HL-60/S4 treated with retinoic acid at 250 ng/mL for 4 days and 3 days (cell line): ENCODE measurements at regions not wholly inside any gene's neighbourhood (a gene's known extent, or its start where the extent isn't known, plus 50 kb on each side); places are given as distances from the start of the nearest gene placed in this dataset.

Source experiments
- in situ Hi-C: fragments of 300-500 bp; cut with MboI; formaldehyde crosslinking; loops from 2 replicates; pipeline ENCODE4 v1.7.0; 2022; ENCODE audit warnings: low sequenced_read_pairs

DNA sequence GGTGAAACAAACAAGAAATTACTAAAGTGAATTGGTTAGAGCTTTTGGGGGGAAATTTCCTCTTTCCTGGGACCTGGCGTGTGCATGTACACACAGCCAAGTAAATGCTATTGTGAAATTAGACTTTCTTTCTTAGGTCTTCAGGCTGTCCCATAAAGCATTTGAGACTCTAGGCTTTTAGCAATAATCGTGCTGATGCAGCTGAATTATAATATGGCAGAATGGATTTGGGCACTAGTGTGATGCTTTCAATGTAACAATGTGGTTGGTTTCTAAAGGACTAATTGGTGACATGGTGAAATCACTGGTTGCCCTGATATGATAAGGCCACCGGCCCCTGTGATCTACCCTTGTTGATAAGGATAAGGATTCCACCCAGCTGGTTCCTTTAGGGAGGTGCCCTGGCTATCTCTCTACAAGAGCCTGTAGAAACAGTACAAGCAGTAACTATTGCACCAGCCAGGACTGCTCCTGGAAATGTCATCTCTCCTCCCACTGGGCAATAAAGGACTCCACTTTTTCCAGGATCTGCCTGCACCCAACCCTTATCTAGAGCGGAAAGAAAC lies 164.1 kb downstream of the TFAP2A start:
- in situ Hi-C loops = no loop called here

DNA sequence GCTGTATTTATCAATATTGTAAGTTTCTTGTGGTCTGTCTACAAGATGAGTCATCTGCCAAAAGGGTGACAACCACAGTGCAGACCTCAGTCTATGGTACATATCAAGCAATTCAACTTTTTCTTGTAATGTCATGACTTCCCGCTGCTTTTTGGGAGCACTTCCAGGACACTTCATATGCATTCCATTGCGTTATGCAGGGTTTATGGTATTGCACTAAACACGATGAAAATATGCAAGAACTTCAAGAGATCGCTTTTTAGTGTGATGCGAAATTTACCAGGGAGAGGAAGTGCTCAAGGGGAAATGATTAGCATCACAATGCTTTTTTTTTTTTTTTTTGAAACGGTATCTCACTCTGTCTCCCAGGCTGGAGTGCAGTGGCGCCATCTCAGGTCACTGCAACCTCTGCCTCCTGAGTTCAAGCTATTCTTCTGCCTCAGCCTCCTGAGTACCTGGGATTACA lies 166.5 kb downstream of the TFAP2A start:
- in situ Hi-C loops = no loop called here

GRCh38 chr6:10237298-10238038 lies 177.4 kb downstream of the TFAP2A start:
- in situ Hi-C loops = no loop called here

DNA sequence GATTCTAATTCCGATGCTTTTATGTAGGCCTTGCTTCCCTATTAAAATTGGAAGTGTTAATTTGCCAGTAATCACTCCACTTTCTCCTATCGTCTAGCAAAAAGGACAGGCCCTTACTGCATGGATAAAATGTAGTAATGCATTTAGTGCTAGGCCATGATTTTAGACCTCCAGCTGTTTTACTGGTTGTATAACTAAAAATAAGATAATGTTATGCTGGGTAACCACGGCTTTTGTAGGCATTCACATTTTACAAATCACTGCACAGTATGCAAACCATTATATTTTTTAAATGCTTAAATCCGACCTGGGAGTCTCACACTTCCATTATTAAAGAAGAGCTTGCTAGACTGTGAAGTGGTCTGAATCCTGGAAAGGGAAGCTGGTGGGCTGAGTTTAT lies 179.5 kb downstream of the TFAP2A start:
- in situ Hi-C loops = no loop called here

- in situ Hi-C loops = no loop called here
These were observed 184.3 kb downstream of the TFAP2A start for GRCh38 chr6:10230531-10230930.

- in situ Hi-C loops = no loop called here
These were observed 191.0 kb downstream of the TFAP2A start for GRCh38 chr6:10223841-10224240.

DNA sequence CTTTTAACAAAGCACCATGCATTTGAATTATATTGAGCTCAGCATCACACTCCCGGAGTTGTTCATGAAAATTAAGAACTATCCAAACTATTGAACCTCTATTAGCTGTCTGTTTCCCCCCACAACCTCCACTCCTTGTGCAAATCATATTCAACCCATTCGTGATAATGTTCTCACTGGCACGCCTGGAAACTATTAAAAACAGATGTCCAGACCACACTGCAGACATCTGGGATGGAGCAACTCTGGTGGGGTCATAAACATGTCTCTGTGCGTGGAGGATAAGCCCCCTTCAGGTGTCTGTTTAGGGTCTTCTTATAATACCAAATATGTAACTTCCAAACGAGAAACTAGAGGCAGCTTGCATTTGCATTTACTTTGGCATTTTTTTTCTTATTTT lies 193.7 kb downstream of the TFAP2A start:
- in situ Hi-C loops = no loop called here

DNA sequence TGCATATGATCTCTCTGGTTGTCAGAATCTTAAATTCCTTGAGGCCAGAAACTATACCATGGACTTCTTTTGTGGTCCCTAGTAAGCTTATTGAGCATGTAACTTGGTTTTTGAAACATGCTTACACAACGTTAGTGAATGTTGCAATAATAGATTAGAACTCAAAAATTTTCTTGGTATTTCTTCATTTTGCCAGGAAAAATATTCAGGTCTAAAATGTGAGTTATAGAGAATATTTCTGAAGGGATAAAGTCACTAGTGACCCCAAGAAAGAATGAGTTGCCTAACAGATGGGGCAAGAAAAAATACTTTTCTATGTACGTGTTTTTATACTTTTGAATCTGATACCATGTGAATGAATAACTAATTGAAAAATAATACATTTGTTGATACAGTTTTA lies 195.4 kb downstream of the TFAP2A start:
- in situ Hi-C loops = no loop called here

DNA sequence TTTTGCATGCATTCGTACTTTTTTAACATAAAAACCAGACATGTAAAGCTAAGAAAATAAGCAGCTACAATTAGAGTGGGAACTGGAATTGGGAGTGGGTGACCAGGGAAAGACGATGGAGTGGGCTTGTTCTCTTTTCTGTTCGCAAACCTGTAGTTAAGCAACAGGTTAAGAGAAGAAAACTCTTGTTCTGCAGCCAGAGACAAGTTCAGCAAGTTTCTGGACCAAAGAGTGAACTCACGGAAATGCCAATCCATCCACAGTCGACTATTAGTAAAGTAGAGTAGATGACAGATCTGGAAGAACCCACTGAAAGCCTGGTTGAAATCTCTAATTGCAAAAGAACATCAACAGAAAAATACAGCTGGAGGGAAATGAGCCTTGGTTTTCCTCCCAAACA lies 197.8 kb downstream of the TFAP2A start:
- in situ Hi-C loops = no loop called here

DNA sequence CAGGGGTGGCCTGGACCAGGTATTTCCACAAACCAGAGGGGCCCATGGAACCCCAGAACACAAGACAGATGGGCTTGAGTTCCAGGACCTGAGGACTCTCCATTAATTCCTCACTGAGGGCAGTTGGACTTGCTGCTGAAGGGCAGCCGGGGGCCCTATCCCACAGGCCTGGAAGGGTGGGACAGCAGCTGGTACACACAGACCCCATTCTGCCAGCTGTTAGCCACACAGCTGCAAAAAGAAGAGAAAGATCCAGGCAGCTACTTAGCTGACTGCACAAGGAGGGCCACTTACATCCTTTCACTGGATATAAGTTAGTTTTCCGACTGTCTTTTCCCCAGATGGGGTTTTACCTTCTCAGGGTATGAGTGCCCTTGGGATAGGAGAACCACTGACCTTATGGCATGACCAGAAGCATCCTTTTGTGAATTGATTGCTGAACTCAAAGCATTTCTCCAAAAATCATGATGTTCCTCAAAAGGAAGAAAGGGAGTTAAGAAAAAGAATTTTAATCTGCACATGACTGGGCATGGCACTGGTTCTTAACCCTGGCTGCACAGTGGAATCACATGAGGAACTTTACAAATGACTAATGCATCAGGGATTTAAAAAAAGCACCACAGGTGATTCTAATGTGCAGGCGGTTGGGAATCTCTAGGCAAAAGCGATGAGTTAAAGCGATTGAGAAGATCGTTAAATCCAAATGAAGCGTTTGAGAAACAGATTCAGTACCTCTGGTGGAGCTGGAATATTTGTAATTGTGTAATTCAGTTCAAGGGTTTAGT lies 199.4 kb downstream of the TFAP2A start:
- in situ Hi-C loops = no loop called here

- in situ Hi-C loops = no loop called here
These were observed 204.8 kb downstream of the TFAP2A start for GRCh38 chr6:10210052-10210451.

DNA sequence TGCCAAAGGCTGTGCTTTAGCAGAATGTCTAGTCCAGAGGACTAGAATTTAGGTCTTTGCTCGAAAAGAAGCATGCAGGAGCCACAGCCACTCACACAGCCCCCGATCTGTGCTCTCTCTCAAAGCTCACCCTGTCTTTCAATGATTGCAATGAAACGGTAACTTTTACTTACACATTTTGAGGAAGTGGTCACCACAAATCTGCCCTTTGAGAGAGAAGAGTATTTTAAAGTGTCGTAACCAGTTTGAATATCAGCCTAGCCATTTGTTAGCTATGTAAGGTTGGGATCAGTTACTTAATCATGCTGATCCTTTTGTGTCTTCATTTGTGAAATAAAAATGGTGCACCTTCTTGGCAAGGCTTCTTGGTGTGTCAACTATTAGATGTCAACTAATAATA lies 209.0 kb downstream of the TFAP2A start:
- in situ Hi-C loops = no loop called here

- in situ Hi-C loops = no loop called here
These were observed 209.8 kb downstream of the TFAP2A start for GRCh38 chr6:10205120-10205519.

- in situ Hi-C loops = no loop called here
These were observed 211.2 kb downstream of the TFAP2A start for GRCh38 chr6:10203651-10204050.

DNA sequence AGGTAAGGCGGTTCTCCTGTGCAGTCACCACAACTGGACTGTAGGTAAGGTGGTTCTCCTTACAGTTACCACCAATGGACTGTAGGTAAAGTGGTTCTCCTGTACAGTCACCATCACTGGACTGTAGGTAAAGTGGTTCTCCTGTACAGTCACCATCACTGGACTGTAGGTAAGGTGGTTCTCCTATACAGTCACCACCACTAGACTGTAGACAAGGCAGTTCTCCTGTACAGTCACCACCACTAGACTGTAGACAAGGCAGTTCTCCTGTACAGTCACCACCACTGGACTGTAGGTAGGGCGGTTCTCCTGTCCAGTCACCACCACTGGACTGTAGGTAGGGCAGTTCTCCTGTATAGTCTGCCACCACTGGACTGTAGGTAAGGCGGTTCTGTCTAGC lies 212.3 kb downstream of the TFAP2A start:
- in situ Hi-C loops = no loop called here

- in situ Hi-C loops = no loop called here
These were observed 213.0 kb downstream of the TFAP2A start for GRCh38 chr6:10201606-10202510.

- in situ Hi-C loops = no loop called here
These were observed 218.8 kb downstream of the TFAP2A start for GRCh38 chr6:10196090-10196489.

GRCh38 chr6:10194816-10195672 lies 219.8 kb downstream of the TFAP2A start:
- in situ Hi-C loops = no loop called here

- in situ Hi-C loops = no loop called here
These were observed 221.6 kb downstream of the TFAP2A start for GRCh38 chr6:10193321-10193720.

GRCh38 chr6:10190042-10190441 lies 224.8 kb downstream of the TFAP2A start:
- in situ Hi-C loops = no loop called here
